AG09309 (cell line): ENCODE measurements at regions not wholly inside any gene's neighbourhood (a gene's known extent, or its start where the extent isn't known, plus 50 kb on each side); places are given as distances from the start of the nearest gene placed in this dataset.
"Not testable (repeated sequence)": the region's sequence is repeated elsewhere in the genome, so short reads cannot be mapped to it uniquely, and the experiment has no call there.

Source experiments
- DNase-seq: peaks from one replicate; pipeline ENCODE4 v3.0.0-alpha.2; 2010; ENCODE audit warnings: low read depth
- H3K4me3 ChIP-seq: 2 replicates; pipeline ENCODE4 v1.5.1; 2011; ENCODE audit warnings: mild to moderate bottlenecking, low read depth, low read length, moderate library complexity; ENCODE audit not compliant: control insufficient read depth
- TF ChIP-seq, protein P1 (sequence below): IDR thresholded peaks from 2 replicates; pipeline ENCODE4 v1.5.1; 2011; ENCODE audit warnings: mild to moderate bottlenecking, low read depth, low read length, inconsistent platforms; ENCODE audit not compliant: insufficient read depth, control insufficient read depth; ENCODE audit errors: missing control alignments

- DNase-seq: no peak
- H3K4me3 ChIP-seq: no peak overlapping the region
- TF ChIP-seq, protein P1, sequence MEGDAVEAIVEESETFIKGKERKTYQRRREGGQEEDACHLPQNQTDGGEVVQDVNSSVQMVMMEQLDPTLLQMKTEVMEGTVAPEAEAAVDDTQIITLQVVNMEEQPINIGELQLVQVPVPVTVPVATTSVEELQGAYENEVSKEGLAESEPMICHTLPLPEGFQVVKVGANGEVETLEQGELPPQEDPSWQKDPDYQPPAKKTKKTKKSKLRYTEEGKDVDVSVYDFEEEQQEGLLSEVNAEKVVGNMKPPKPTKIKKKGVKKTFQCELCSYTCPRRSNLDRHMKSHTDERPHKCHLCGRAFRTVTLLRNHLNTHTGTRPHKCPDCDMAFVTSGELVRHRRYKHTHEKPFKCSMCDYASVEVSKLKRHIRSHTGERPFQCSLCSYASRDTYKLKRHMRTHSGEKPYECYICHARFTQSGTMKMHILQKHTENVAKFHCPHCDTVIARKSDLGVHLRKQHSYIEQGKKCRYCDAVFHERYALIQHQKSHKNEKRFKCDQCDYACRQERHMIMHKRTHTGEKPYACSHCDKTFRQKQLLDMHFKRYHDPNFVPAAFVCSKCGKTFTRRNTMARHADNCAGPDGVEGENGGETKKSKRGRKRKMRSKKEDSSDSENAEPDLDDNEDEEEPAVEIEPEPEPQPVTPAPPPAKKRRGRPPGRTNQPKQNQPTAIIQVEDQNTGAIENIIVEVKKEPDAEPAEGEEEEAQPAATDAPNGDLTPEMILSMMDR: no peak
Observed at GRCh38 chr3:66552846-66553245, 52.0 kb upstream of the LRIG1 start.

GRCh38 chr3:66553441-66554113, 52.8 kb upstream of the LRIG1 start:
- TF ChIP-seq, protein P1: no peak
- no peak for DNase-seq

GRCh38 chr3:66554178-66554577, 53.4 kb upstream of the LRIG1 start:
- DNase-seq: no peak
- no peak overlapping the region for H3K4me3 ChIP-seq
- TF ChIP-seq, protein P1: no peak

More at GRCh38 chr3:66553441-66554113, 52.8 kb upstream of the LRIG1 start:
- H3K4me3 ChIP-seq: no peak overlapping the region

DNA sequence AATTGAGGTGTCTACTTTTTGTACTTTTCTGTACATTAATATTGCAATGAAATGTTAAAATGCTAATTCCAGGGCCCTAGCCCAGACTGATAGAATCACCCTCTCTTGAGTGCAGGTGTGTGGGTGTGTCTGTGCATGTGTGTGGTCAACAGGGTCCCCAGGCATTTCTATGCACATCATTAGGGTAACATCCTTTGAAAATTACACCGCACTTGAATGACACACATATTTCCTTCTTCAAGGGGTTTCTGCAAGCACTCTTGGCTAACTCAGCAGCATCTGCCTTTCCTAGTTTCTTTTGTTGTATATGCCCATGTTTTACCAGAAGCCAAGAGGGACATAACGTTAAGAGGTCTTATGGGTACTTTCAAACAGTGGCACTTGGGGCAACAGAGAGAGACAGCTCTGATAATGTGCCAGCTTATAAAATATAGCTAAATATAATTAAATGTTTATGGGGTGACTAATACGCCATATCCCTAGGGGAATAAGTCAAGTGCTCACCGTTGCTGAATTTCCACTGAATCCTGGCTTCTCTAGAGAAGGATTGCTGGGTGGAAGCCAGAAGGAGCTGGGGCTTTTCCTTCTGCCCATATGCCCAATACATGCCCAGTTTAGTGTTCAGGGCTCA, 54.5 kb upstream of the LRIG1 start:
- TF ChIP-seq, protein P1: no peak
- no peak for DNase-seq
- H3K4me3 ChIP-seq: no peak overlapping the region

DNA sequence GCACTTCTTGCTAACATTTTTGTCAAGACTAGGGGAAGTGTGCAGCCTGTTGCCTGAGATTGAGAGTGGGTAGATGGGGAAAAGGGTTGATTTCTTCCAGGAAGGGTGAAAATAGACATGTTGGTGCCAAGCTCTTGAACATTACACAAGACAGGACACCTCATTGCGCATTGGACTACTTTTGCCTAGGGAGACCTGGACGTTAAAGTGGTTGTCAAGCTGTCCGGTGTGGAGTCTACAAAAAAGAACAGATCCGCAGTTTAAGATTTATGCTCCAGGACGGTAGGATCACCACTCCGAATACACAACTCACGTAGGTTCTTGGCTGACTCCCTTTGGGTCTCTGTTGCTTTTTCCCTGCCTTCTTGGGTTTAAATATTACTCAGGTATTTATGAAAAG, 56.3 kb upstream of the LRIG1 start:
- H3K4me3 ChIP-seq: no peak overlapping the region
- TF ChIP-seq, protein P1: no peak
- no peak for DNase-seq

DNA sequence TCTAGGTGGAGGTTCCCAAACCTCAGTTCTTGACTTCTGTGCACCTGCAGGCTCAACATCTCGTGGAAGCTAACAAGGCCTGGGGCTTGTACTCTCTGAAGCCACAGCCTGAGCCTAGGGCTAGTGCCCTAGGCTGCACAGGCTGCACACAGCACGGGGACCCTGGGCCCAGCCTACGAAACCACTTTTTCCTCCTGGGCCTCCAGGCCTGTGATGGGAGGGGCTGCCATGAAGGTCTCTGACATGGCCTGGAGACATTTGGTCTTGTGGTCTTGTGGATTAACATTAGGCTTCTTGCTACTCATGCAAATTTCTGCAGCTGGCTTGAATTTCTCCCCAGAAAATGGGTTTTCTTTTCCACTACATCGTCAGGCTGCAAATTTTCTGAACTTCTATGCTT, 59.1 kb upstream of the LRIG1 start:
- DNase-seq, H3K4me3 ChIP-seq: not testable (repeated sequence)

DNA sequence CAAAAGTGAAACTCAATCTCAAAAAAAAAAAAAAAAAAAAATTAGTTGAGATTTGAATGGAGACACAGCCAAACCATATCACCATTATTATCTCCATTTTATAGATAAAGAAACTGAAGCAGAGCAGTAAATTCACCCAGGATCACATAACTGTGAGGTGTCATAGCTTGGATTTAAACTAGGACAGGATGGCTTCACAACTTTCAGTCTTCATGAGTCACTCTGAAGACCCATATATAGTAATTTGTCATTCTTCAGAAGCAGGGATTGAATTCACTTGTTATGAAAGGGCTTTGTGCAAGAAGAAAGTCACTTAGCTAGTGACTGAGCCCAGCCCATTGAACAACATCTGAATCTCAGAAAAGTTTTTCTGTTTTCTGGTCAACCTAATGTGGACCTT, 60.5 kb upstream of the LRIG1 start:
- TF ChIP-seq, protein P1: no peak
- no peak overlapping the region for H3K4me3 ChIP-seq
- DNase-seq: no peak
